NCI-H1694 treated with DMSO at 0.1 percent for 48 hours (cell line): ENCODE measurements at regions not wholly inside any gene's neighbourhood (a gene's known extent, or its start where the extent isn't known, plus 50 kb on each side); places are given as distances from the start of the nearest gene placed in this dataset.

ENCODE experiments used
- DNase-seq: peaks from one replicate; lab custom pipeline; 2025; lab: John Stamatoyannopoulos, UW

- DNase-seq, result no peak
Measured at GRCh38 chr10:118107040-118107439, 60.3 kb upstream of the RAB11FIP2 start.

- DNase-seq, result no peak
Measured at GRCh38 chr10:118106426-118106825, 59.7 kb upstream of the RAB11FIP2 start.

GRCh38 chr10:118102121-118102520 lies 55.4 kb upstream of the RAB11FIP2 start:
- DNase-seq, result no peak

GRCh38 chr10:118101501-118101900 lies 54.8 kb upstream of the RAB11FIP2 start:
- no peak for DNase-seq
